ENCODE measurements at regions not wholly inside any gene's neighbourhood (a gene's known extent, or its start where the extent isn't known, plus 50 kb on each side); places are given as distances from the start of the nearest gene placed in this dataset.

GRCh38 chr4:121229993-121230392 lies 65.9 kb upstream of the TNIP3 start:
- intact Hi-C loops (cut with micrococcal nuclease), result no loop called here
- ATAC-seq (no peak), DNase-seq (no peak)

DNA sequence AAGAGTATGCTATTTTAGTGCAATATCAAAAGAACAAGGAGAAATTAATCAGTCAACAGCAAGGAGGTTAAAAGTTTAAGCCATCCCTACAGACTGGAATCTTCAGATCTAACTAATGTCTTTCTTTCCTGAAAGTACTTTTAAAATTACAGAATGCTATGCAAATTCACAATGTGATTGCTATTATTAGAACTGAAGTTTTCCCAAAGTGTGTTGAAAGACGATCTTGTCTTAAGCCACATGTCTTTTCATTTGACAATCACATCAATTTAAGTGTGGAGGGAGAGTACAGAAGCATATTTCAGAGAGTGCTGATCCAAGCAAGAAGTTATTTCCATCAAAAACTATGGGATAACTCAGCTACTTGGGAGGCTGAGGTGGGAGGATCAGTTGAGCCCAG lies 64.7 kb upstream of the TNIP3 start:
- intact Hi-C loops (cut with micrococcal nuclease), result no loop called here
- DNase-seq, result no peak
- ATAC-seq, result no peak

- DNase-seq, result no peak
- intact Hi-C loops (cut with micrococcal nuclease), result no loop called here
- no peak for ATAC-seq
These were observed 63.2 kb upstream of the TNIP3 start for GRCh38 chr4:121227341-121227792.

GRCh38 chr4:121226362-121226761 lies 62.2 kb upstream of the TNIP3 start:
- DNase-seq (no peak), ATAC-seq (no peak)
- intact Hi-C loops (cut with micrococcal nuclease), result no loop called here

- intact Hi-C loops (cut with micrococcal nuclease), result no loop called here
- DNase-seq (no peak), ATAC-seq (no peak)
These were observed 57.5 kb upstream of the TNIP3 start for GRCh38 chr4:121221608-121222007.

GRCh38 chr4:121221201-121221600 lies 57.1 kb upstream of the TNIP3 start:
- ATAC-seq (no peak), DNase-seq (no peak)
- intact Hi-C loops (cut with micrococcal nuclease), result no loop called here

- DNase-seq, result no peak
- intact Hi-C loops (cut with micrococcal nuclease), result no loop called here
- no peak for ATAC-seq
These were observed 56.6 kb upstream of the TNIP3 start for GRCh38 chr4:121220698-121221097.

DNA sequence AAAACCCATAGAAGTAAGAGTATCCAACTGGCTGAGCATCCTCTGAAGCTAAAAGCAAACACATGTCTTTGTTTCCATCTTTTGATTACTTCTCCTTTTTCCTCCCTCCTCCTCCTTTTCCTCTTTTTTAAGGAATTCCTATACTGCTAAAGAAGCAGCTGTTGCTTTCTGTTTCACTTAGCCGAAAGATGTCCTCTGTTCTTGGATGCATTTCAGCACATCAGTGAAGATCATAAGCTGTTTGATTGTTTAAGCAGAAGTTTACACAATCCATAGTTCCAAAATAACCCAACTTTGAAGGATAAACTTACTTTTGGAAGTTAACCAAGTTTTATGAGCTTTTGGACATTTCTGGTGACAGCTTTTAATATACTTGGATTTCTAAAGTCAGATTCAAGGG lies 55.1 kb upstream of the TNIP3 start:
- DNase-seq, result no peak
- no peak for ATAC-seq
- intact Hi-C loops (cut with micrococcal nuclease), result no loop called here

DNA sequence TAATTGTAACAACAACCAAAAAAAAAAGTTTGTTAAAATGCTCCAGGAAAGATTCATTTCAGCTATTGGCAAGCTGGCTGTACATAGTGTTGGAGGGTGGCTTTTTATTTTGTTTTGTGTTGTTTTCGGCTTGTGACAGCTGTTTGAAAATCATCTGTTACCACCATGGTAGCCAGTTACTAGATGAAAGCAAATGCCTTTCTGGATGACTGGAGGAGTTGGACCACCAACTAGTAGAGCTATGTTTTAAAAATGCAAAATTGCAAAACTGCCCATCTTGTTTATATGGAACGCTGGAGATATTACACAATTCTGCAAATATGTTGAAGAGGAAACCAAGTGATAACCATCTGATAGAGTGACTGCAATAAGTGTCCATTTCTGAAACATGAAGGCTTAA lies 53.2 kb upstream of the TNIP3 start:
- intact Hi-C loops (cut with micrococcal nuclease), result no loop called here
- DNase-seq (no peak), ATAC-seq (no peak)

DNA sequence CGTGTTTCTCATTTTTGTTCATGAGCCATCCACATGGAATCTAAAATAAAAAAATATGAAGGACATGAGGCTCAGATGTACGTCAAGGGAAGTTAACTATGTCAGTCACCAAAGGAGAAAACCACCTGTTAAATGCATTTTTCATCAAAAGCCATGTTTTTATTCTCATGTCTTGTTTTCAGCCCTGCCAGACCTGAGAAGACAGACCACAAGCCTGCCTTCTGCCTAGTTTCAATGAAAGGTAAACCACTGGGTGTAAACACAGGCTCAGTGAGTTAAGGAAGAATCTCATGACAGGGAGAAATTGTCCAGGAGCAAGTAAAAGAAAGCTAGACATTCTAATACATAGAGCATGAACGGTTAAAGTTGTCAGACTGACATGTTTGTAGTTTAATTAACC lies 52.3 kb upstream of the TNIP3 start:
- intact Hi-C loops (cut with micrococcal nuclease), result no loop called here

DNA sequence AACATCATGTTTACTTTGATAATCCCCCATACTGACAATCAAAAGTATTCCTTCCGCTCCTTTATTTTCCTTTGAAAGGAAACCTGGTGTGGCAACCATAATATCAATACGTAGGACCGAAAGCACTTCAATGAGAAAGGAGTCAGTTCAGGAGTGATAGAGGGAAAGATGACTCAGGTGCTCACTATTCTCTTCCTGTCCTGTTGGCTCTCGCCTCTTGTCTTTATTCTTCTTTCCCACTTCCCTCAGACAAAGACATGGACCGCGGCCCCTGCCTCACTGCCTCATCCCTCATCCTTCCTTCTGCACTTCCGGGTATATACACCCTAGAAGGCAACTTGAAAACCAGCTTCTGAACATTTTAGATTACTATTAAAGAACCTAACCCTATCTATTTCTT lies 49.8 kb upstream of the TNIP3 start:
- intact Hi-C loops (cut with micrococcal nuclease), result no loop called here
- ATAC-seq, result no peak

More for the DNA sequence above, 52.3 kb upstream of the TNIP3 start:
- DNase-seq, result no peak
- no peak for ATAC-seq

More for the DNA sequence above, 49.8 kb upstream of the TNIP3 start:
- no peak for DNase-seq

Measured in left ventricle myocardium superior (tissue), 1 donor.